HCT116 (cell line): ENCODE measurements at regions not wholly inside any gene's neighbourhood (a gene's known extent, or its start where the extent isn't known, plus 50 kb on each side); places are given as distances from the start of the nearest gene placed in this dataset.

ENCODE experiments used
- EZH2phosphoT487 ChIP-seq: fragments of 200-600 bp; IDR thresholded peaks from 2 replicates; pipeline ENCODE4 v1.6.1; 2018; ENCODE audit warnings: antibody characterized with exemption, borderline replicate concordance
- SRF ChIP-seq: IDR thresholded peaks from 2 replicates; pipeline ENCODE4 v1.6.1; 2012; ENCODE audit warnings: low read depth

DNA sequence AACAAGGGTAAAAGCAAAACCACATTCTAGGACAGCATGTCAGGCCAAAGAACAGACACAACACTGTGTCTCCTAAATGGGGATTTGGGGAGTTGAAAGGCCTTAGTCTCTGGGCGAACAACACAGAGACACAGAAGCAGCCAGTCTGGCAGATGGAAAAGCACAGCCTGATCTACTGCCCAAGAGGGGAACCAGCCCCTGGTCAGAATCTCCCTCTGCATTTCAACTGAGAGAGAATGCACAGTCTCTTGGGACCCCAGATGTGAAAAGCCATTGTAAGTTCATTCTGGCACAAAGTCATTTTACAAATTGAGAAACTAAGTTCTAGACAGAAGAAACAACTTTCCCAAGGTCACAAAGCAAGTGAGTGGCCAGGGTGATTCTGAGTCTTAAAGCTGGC is 331.7 kb downstream of the TNS1 start:
- TF ChIP-seq SRF (no peak), EZH2phosphoT487 (no peak)
